EH (cell line): ENCODE measurements at regions not wholly inside any gene's neighbourhood (a gene's known extent, or its start where the extent isn't known, plus 50 kb on each side); places are given as distances from the start of the nearest gene placed in this dataset.
A peak's percentile ranks its signal among the peaks of the same experiment; 100 is the strongest.

Source experiments
- DNase-seq: peaks from one replicate; pipeline ENCODE4 v3.0.0-alpha.2; 2015; ENCODE audit warnings: low read depth

DNA sequence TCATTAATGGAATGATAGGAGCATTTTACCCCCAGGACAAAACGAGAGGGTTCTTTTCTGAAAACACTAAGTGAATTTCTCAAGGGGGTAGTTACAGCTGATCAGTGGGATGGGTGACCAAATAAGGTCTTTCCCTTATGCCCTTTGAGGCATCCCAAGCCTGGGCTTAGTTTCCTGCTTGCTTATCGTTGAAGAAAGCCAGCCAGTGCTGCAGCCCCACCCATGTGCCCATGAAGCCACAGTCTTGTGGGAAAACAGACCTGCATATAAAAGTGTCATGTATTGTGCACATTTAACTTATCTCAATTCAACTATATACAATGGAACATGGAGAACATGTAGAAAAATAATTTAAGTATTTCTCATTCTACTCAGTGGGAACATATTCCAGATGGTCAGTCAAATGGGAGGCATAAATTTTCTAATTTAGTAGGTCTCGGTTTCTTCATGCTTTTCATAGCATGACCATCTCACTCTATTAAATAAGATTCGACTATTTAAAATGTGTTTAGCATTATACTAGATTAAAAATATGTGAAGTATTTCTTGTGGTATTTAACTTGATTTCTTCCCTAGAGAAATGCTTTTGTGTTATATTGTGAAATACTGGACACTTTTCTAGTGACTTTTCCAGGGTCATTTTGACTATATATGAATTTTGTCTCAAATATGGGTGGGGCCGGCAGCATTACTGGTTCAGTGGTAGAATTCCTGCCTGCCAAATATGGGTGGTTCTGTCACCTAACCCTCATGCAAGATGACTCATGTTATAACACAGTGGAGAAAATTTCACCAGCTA lies 189.7 kb upstream of the SGCD start:
- DNase-seq: peak; percentile 65

DNA sequence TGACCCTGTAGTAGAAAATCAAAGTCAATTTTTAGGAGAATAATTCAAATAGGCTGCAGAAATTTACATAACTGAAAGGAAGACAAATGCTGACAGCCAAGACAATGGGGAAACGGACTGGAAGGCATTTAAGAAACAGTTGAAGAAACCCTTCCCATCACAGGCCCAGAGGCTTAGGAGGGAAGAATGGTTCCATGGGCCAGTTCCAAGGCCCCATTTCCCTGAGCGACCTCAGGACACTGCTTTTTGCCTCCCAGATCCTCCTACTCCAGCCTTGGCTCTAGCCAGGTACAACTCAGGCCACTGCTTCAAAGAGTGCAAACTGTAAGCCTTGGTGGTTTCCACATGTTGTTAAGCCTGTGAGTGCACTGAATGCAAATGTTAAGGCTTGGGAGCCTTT lies 184.1 kb upstream of the SGCD start:
- DNase-seq: no peak

DNA sequence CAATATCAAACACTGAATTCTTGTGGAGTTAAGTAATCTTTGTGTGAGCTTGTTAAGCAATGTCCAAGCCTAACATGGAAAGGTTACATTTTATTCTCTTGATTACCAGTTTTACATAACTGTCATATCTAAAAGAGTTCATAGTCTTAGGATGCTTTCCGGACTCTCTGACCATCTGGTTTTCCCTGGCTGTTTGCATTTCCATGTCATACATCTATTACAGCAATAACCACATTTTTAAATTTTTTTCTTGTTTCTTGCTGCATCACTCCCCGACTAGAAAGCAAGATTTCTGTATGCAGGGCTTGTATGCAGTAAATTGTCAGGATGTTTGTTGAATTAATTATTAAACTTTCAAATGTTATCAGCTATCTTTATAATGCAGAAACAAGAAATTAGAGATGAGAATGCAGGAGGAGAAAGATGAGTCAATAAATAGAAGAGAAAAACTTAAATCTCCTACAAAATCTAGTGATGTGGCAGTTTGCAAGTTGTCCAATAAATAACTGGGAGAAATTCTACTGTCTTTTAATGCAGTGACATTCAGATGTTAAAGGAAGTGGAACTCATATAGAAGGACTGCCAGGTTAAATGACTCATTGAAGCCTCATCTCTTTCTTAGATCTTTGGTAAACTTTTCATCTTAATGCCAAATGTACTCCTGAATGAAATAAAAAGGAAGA lies 179.6 kb upstream of the SGCD start:
- DNase-seq: peak; percentile 59

DNA sequence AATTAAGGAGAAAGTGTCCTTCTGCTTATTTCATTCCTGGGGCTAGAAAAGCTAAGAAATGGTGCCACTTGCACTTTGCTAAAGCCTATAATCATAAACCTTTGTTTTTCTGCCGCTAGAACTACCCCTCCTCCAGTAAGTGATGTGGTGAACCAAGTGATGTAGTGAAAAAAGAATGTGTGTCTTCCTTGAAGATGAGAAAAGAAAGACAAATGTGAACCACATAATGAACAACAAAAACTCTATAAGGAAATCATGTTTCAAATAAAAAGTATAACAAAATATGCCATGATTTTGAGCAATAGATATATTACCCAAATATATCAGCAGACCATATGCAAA lies 179.0 kb upstream of the SGCD start:
- DNase-seq: peak; percentile 33

DNA sequence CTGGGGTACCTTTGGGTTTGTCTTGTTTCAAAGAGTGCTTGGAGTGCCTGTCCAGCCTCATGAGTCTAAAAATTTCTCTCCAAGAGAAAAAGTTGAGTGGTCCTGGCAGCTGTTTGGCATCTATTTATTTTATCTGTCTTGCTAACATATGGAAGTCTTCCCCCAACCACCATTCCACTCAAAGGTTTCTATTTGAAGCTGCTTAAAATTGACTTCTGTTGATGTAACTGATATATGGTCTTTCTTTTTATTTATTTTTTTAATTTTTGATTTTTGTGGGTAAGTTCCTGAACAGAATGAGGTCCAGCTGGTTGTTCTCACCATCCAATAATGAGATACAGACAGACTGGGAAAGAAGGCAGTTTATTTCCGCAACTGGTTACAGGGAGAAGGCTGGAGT lies 178.7 kb upstream of the SGCD start:
- DNase-seq: peak; percentile 1

DNA sequence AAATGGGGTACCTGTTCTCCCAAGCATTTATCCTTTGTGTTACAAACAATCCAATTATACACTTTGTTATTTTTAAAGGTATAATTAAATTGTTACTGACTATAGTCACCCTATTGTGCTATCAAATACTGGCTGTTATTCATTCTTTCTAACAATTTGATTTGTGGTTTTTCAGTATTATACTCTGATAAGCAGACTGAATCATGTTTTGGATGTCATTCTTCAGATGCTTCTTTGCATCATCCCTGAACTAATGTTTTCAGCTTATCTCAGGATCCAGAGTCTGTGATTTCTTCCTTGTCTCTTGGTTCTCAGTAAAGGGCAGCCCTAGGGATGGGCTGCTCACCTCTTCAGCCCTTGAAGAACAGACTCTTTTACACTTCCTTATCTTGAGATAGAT lies 177.8 kb upstream of the SGCD start:
- DNase-seq: peak; percentile 20

DNA sequence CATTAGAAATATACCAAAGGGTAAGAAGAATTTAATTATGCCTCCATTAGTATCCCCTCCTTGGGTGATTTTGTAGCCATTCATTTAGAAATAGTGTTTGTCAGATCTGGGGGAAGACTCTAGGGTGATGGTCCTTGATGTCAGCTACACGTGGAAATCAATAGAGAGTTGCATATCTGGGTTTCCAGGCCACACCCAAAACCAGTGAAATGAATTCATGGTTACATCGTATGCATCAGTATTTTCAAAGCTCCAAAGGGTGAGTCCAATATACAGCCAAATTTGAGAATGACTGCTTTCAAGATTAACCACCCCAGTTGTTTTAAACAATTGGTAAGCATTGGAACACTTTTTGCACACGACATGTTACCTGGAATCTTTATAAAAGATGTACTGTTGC lies 173.4 kb upstream of the SGCD start:
- no peak for DNase-seq

DNA sequence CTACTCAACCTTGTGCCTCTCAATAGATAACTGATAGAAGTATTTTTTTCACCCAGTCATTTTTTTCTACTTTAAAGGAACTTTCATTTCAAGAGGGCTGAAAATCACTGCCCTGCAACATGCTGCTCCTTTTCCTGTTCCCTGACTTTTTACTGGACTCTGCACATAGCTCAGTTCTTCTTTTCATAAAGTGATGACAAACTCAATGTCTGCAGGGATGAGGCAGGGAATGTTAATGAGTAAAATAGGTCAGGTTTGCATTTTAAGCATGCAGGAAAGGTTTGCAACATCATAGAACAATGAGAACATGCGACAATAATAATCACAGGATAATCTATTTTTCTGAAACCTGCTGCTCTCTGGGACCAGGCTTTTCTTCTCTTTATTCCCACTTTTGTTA lies 172.2 kb upstream of the SGCD start:
- DNase-seq: no peak

DNA sequence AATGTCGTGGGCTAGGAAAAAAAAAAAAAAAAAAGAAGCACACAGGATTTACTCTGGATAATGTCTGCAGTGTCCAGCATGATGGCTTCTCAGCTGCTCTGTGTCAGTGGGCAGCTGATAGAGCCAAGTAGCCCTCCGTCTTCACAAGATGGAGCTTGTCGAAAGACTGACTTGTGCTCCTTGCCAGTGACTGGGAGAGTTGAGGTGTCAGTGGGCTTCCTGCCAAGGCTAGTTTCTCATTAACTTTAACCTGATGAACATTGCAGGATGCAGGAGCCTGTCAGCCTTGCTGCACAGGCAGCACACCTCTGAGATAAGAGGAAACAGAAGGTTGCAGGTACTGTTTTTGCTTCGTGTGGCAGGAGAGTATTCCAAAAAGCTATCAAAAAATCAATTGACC lies 171.4 kb upstream of the SGCD start:
- no peak for DNase-seq

DNA sequence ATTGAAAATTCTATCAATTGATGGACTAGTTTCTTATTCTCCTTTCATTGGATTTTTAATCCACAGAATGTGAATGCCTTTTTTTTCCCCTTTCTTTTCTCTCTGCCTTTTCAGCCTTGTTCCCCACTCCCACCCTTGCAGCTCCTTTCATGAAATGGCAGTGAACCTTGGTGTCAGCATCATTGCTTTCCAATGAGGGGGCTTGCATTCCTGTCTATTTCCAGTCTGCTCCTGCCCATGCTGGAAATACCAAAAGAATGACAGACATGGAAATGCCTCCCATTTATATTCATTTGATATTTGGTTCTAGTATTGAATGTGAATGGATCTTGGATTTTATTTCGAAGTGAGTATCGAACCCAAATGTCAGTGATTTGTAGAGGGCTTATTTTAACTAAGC lies 162.7 kb upstream of the SGCD start:
- DNase-seq: no peak

DNA sequence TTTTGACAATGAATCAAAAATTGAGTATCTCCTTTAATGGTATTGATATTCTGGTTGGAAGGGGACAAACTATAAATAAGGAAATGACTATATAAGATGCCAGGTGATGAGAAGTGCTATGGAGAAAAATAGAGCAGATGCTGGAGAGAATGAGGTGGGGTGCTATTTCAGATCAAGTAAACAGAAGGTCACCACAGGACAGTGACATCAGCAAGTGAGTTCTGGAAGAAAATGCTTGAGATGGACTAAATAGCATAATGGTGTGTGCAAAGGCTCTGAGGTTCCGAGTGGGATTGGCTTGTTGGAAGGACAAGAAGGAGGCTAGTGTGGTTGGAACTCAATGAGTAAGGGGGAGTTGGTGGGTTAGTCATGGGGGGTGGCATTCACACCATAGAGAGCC lies 157.5 kb upstream of the SGCD start:
- DNase-seq: no peak

DNA sequence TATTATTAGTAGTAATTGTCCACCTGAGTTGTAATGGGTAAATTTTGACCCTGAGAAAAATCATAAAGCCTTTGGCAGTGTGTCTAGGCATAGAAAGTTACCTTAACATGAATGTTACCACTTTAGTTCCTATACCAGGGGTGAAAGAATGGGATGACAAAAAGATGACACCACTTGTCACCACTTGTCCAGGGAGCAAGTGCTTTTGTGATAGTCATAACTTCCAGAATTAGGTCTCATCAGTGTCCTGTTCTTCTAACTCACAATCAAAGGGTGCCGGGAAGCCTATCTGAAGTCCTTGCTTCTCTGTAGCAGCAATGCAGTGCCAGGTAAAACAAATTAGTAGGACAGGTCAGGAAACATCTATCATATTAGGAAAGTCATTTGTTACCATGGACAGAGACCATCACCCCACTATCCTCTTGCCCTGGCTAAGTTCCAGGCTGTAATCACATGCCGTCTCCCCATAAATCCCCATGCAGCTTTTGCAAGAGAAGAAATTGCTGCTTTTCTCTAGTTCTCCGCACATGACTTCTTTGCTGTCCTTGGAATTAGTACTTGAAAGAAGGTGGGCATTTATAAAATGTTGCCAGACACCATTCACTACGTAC lies 156.5 kb upstream of the SGCD start:
- no peak for DNase-seq

DNA sequence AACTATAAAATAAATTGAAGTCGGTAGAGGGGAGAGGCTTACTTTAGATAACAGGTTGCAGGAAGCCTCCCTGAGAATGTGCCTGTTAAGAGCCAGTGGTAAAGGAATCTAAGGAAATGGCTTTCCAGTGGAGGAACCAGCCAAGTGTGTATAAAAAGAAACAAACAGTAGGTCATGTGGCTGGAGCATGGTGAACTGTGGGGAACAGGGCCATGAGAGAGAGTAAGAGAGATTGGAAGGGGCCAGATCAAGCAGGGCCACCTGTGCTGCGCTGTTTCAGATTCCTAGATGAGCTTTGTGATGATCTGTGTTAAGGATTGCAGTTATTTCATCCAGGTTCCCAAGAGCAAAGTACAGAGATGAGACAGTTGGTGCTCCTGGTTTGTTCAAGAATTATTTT lies 152.7 kb upstream of the SGCD start:
- no peak for DNase-seq

DNA sequence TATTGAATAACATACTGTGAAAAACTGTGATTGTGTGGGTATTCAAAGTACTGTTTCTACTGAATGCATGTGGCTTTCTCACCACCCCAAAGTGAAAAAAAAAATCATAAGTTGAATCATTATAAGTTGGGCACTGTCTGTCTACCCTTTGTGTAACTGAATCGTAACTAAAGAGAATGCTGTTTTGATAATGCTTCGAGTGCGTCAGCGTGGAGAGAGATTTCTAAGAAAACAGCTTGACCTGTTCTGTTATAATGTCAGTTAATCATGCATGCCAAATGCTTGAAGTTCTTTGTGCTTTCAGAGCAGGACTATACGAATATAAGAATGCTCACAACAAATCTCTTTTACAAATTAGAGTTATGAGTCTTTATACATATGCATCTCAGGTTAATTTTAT lies 148.8 kb upstream of the SGCD start:
- no peak for DNase-seq

DNA sequence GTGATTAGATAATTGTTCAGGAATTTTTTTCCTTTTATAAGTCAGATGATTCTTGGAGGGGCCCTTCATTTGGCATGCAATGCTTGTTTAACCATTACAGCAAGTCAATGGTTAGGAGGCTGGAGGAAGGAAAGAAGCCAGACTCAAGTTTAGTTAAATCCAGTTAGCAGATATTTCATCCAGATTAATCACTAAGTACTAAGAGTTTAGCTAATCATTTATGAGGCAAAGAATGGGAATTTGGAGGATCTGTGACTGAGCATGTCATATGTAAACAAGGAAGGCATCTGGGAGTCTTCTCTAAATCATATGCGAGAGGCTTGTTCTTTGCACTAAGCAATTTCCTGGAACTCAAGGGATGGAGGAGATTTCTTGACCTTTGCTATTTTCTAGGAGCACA lies 145.3 kb upstream of the SGCD start:
- no peak for DNase-seq

DNA sequence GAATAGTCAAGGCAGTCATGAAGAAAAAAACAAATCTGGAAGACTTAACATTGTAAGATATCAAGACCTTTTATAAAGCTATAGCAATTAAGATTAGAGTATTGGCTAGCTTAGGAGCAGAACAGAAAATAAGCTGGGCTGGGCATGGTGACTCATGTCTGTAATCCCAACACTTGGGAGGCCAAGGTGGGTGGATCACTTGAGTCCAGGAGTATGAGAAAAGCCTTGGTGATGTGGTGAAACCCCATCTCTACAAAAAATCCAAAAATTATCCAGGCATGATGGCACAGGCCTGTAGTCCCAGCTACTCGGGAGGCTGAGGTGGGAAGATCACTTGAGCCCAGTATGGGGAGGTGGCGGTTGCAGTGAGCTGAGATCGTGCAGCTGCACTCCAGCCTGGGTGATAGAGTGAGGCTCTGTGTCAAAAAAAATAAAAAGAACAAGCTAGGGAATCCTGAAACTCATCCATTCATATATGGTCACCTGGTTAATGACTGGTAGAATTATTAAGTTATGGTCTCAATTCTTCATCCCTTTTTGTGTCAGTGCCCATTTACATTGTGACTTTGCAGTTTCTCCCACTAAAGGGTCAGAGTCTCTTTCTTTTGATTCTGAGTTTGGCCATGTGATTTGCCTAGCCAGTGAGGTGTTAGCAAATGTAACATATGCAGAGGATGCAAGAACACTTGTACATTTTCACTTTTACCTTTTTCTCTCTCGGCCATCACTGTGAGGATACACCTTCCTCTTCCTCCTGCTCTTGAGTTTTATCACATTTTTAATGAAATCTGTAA lies 144.6 kb upstream of the SGCD start:
- DNase-seq: no peak

DNA sequence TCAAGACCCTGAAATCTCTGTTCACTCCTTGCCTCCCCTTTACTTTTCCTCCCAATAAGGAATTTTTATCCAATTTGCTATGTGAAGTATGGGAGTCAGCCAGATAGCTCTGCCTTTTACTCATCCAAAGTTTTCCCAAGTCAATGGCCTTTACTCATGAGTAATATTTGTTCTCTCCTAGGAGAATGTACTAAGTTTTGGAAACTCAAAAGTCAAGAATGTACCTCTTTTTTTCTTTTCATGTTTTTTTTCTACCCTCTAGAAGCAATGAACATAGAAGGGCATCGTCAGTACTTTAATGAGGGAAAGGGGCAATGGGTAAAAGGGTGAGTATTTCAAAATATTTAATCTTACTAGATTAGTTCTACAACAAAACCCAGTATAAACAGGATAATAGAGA lies 140.2 kb upstream of the SGCD start:
- DNase-seq: peak; percentile 59

DNA sequence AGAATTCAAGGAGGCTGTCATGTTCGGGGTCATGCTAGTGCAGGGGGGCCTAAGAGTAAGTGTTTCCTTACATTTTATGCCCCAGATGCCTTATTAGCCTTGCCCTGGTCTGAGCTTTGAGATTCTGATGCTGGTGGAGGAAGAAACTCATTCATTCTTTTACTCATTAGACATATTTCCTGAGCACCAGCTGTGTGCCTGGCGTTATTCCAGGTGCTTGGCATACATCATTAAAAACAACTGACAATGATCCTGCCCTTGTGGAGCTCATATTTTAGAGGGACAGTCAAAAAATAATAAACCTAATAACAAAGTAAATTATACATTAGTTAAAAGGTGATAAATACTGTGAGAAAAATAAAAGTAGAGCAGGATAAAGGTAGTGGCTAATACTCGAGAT lies 138.9 kb upstream of the SGCD start:
- DNase-seq: peak; percentile 13

DNA sequence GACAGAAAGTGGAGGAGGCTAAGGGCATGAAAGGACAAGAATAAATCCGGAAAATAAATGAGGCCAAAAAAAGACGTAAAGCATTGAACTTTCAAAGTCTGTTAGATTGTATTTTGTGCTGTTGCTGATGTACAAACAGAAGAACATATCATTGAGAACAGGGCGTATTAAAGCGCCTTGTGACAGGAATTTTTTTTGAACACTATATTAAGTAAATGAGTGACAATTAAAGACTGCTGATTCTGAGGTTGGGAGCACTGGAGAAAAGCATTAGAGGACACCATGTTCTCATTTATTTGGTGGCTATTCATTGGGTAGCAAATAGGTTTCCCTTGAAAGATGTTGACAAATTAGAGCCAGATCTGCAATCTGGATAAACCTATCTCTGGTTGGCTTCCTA lies 137.3 kb upstream of the SGCD start:
- DNase-seq: no peak

DNA sequence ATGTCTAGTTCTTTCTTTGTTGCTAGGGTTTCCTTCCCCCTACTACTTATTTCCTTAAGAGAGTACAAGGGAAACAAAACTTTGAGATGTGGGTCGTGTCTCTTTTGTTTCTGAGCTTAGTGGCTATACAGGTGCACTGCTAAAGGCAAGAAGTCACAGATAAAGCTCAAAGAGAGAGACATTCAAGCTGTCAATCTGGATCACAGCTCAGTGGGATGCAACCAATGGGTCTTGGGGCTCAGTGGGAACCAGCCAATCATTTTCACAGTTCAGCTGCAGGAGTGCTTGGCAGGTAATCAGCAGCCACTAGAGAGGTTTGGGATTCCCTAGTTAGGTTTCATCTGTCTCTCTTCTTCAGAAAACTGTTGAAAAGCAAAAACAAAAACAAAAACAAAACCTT lies 135.4 kb upstream of the SGCD start:
- DNase-seq: no peak

DNA sequence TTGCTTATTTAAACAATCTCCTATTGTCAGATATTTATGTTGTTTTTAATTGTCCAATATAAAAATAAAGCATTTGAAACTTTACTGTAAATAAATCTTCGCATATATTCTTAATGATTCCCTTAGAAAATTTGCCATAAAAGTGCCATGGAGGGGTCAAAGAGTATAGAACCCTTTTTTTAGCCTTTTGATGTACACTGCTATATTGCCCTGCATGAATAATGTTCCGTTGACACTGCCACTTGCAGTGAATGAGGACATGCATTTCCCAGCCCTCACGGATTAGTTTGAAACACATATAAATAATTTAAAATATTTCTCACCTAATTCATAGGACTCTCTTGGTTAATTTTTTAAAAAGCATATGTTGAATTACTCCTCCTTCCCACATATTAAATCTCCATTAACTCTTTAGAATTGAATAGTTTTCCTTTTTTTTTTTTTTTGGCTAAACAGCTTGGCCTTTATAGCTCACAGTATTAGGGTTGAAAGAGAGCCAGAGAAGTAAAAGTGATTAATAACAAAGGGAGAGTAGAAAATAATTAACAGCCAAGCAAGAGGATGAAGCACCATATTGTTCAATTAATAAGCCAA lies 129.8 kb upstream of the SGCD start:
- no peak for DNase-seq

DNA sequence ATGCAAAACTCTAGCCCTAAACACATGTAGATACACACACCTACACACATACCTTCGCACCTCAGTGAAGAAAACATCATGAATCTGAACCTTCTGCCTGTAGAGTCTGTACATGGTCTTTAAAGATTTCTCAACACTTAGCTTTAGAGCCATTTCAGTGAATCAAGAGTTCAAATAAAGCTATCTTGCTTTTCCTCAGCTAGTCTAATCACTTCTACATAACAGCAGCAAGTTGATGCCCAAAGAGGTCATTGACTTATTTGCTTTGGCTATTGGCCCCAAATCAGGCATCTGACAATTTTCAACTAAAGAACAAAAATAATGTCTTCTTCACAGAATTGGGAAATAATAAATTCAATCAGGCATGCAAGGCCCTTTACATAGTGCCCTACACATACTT lies 127.9 kb upstream of the SGCD start:
- no peak for DNase-seq
